ENCODE measurements at regions not wholly inside any gene's neighbourhood (a gene's known extent, or its start where the extent isn't known, plus 50 kb on each side); places are given as distances from the start of the nearest gene placed in this dataset.

DNA sequence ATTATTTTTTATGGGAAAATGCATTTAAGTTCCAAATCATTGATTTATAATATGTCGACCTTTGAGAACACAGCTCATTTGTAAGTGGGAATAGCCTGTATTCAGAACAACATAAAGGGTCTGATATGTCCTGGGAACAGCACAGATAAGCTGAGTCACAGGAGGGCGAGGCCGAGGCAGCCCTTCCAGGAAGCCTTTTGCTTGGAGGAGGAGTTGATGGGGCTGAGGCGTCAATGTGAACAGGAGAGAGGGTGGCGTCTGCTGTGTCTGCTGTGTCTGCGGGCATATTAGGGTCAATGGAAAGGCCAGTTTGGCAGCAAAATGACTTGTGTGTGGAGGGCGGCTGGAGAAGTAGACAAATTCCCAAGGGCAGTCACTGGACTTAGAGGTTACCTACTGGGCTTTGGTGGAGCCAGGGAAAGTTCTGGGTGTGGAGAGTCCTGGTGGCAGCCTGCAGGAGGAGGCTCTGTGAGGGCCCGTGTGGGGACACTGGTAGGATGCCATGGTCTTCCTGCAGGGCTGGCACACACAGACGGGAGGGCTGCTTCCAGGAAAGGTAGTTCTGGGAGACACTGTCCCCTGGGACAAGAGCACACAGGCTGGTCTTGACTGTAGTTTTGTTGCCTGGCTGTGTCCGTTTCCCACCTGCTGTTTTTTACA is 128.1 kb downstream of the GLI2 start (continued):
- TF ChIP-seq, protein P1, sequence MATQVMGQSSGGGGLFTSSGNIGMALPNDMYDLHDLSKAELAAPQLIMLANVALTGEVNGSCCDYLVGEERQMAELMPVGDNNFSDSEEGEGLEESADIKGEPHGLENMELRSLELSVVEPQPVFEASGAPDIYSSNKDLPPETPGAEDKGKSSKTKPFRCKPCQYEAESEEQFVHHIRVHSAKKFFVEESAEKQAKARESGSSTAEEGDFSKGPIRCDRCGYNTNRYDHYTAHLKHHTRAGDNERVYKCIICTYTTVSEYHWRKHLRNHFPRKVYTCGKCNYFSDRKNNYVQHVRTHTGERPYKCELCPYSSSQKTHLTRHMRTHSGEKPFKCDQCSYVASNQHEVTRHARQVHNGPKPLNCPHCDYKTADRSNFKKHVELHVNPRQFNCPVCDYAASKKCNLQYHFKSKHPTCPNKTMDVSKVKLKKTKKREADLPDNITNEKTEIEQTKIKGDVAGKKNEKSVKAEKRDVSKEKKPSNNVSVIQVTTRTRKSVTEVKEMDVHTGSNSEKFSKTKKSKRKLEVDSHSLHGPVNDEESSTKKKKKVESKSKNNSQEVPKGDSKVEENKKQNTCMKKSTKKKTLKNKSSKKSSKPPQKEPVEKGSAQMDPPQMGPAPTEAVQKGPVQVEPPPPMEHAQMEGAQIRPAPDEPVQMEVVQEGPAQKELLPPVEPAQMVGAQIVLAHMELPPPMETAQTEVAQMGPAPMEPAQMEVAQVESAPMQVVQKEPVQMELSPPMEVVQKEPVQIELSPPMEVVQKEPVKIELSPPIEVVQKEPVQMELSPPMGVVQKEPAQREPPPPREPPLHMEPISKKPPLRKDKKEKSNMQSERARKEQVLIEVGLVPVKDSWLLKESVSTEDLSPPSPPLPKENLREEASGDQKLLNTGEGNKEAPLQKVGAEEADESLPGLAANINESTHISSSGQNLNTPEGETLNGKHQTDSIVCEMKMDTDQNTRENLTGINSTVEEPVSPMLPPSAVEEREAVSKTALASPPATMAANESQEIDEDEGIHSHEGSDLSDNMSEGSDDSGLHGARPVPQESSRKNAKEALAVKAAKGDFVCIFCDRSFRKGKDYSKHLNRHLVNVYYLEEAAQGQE (IDR thresholded peaks at IDR 0.05; ENCODE audit: low read depth): no peak
- TF ChIP-seq, protein P2, sequence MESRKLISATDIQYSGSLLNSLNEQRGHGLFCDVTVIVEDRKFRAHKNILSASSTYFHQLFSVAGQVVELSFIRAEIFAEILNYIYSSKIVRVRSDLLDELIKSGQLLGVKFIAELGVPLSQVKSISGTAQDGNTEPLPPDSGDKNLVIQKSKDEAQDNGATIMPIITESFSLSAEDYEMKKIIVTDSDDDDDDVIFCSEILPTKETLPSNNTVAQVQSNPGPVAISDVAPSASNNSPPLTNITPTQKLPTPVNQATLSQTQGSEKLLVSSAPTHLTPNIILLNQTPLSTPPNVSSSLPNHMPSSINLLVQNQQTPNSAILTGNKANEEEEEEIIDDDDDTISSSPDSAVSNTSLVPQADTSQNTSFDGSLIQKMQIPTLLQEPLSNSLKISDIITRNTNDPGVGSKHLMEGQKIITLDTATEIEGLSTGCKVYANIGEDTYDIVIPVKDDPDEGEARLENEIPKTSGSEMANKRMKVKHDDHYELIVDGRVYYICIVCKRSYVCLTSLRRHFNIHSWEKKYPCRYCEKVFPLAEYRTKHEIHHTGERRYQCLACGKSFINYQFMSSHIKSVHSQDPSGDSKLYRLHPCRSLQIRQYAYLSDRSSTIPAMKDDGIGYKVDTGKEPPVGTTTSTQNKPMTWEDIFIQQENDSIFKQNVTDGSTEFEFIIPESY (IDR thresholded peaks at IDR 0.05; ENCODE audit: extremely low read depth, insufficient replicate concordance, low read length): no peak
- TF ChIP-seq, protein P3, sequence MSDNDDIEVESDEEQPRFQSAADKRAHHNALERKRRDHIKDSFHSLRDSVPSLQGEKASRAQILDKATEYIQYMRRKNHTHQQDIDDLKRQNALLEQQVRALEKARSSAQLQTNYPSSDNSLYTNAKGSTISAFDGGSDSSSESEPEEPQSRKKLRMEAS (IDR thresholded peaks at IDR 0.05): peak; percentile 66

DNA sequence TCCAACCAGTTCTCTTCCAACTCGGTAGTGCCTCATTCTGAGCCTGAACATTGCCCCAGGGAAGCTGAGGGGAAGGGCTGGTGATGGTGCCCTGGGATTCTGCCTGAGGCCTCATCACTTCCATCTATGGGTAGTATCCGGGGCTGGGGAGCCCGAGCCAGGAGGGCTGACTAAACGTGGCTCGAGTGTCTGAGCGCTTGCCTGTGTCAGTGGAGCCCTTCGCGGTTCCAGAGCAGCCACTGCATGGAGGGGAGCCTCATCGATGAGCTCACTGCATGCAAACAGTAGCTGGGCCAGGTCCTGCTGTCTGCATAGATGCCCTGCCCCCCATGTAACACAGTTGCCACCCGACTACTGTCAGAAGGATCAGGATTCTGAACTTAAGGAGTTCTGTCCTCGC is 129.3 kb downstream of the GLI2 start:
- POLR2A ChIA-PET: no interaction called here

More for the DNA sequence above, 129.3 kb downstream of the GLI2 start:
- CTCF ChIA-PET: no interaction called here
- no peak overlapping the region for H3K27ac ChIP-seq (ENCODE audit: low read depth, low read length)
- H3K79me2 ChIP-seq (ENCODE audit: insufficient read depth, low read length): no peaks in the 10 kb centered on the region
- no peak for DNase-seq (ENCODE audit: low read depth, low spot score)
- H3K9me3 ChIP-seq (ENCODE audit: control insufficient read depth in 1 of 2, insufficient read depth in 1 of 2, low read depth in 1 of 2, low read length in 2 of 2): no peaks in the 10 kb centered on the region
- no TSS peak for BruUV-seq (replicated peaks)
- no peaks in the 10 kb centered on the region for H4K20me1 ChIP-seq (ENCODE audit: insufficient read depth)
- H3K9me2 ChIP-seq (ENCODE audit: insufficient read depth): no peaks in the 10 kb centered on the region
- peaks cover 14 to 33% of the 10 kb centered on the region in 2 experiments for H3K4me1 ChIP-seq (ENCODE audit: control insufficient read depth in 1 of 2, insufficient read depth in 2 of 2, low read length in 2 of 2)
- no peaks in the 10 kb centered on the region; the same call in 1 of the 2 replicates for H3K27me3 ChIP-seq (ENCODE audit: insufficient read depth, low read length)
- intact Hi-C loops (cut with micrococcal nuclease): no loop called here
- H3K4me3 ChIP-seq (replicated peaks in 1 of 2; ENCODE audit: low read depth in 1 of 2, low read length in 2 of 2): no peak overlapping the region
- H3K36me3 ChIP-seq (ENCODE audit: control insufficient read depth in 1 of 2, insufficient read depth in 2 of 2, low read length in 2 of 2): no peaks in the 10 kb centered on the region
- H3K4me2 ChIP-seq (ENCODE audit: low read length): no peak overlapping the region
- no peak for ATAC-seq
- no peak overlapping the region for H2AFZ ChIP-seq (ENCODE audit: low read depth, low read length, poor library complexity, severe bottlenecking)
- TF ChIP-seq RAD21 (IDR thresholded peaks at IDR 0.05; ENCODE audit: low read depth): no peak
- TF ChIP-seq JUND (IDR thresholded peaks at IDR 0.05): no peak
- no peak for TF ChIP-seq YY1 (IDR thresholded peaks at IDR 0.05; ENCODE audit: extremely low read depth, insufficient replicate concordance, low read depth, low read length)
- no peak for TF ChIP-seq TCF7L2 (IDR thresholded peaks at IDR 0.05; ENCODE audit: borderline replicate concordance, extremely low read depth, insufficient read depth, insufficient read length)
- TF ChIP-seq ZFX (IDR thresholded peaks at IDR 0.05): no peak
- H3K9ac ChIP-seq (ENCODE audit: low read length): no peak overlapping the region
- RAD21 ChIA-PET (ENCODE audit: low non-redundant PET in 1 of 2, low total read pairs in 2 of 2, uncharacterized antibody in 2 of 2, unreplicated experiment in 2 of 2): interaction anchor here in 1 of 2 experiments (0.7 kb wide), 1 partner anchor 153 kb away, joined by 3 read pairs; no protein-coding TSS in a partner anchor
